Neuronal stem cell (in vitro differentiated cells): ENCODE measurements at regions not wholly inside any gene's neighbourhood (a gene's known extent, or its start where the extent isn't known, plus 50 kb on each side); places are given as distances from the start of the nearest gene placed in this dataset.

Experiments used
- DNase-seq: peaks from one replicate; pipeline ENCODE4 v3.0.0-alpha.2; 2013; ENCODE audit warnings: low spot score
- H2AFZ ChIP-seq: one replicate; pipeline ENCODE4 v1.6.1; 2013; ENCODE audit warnings: mild to moderate bottlenecking, low read length, inconsistent platforms
- H2AK5ac ChIP-seq: 2 replicates; pipeline ENCODE4 v1.6.1; 2013; ENCODE audit warnings: low read depth, mild to moderate bottlenecking, inconsistent platforms, low read length, moderate library complexity, mixed read lengths
- H2BK120ac ChIP-seq: 2 replicates; pipeline ENCODE4 v1.6.1; 2013; ENCODE audit warnings: low read depth, mild to moderate bottlenecking, inconsistent platforms, low read length, moderate library complexity, mixed read lengths
- H2BK12ac ChIP-seq: one replicate; pipeline ENCODE4 v1.6.1; 2013; ENCODE audit warnings: low read length, inconsistent platforms
- H2BK15ac ChIP-seq: 2 replicates; pipeline ENCODE4 v1.6.1; 2013; ENCODE audit warnings: mild to moderate bottlenecking, low read length, inconsistent platforms, mixed read lengths
- H2BK5ac ChIP-seq: one replicate; pipeline ENCODE4 v1.6.1; 2013; ENCODE audit warnings: inconsistent platforms, mild to moderate bottlenecking, low read length, moderate library complexity
- H3K14ac ChIP-seq: one replicate; pipeline ENCODE4 v1.6.1; 2013; ENCODE audit warnings: low read length, inconsistent platforms
- H3K18ac ChIP-seq: 2 replicates; pipeline ENCODE4 v1.6.1; 2013; ENCODE audit warnings: low read length, inconsistent platforms
- H3K23ac ChIP-seq: 2 replicates; pipeline ENCODE4 v1.6.1; 2013; ENCODE audit warnings: low read depth, mild to moderate bottlenecking, mixed read lengths, low read length, inconsistent platforms; ENCODE audit not compliant: poor library complexity
- H3K27ac ChIP-seq: replicated peaks from 3 replicates; pipeline ENCODE4 v1.5.1; 2013; ENCODE audit warnings: low read length, inconsistent platforms
- H3K27me3 ChIP-seq, 3 experiments: 2 replicates each; pipeline ENCODE4 v1.6.1; 2013; ENCODE audit warnings: low read length in 3 of 3, mild to moderate bottlenecking in 2 of 3, inconsistent platforms in 1 of 3, low read depth in 1 of 3, mixed read lengths in 1 of 3, moderate library complexity in 1 of 3; ENCODE audit not compliant: control insufficient read depth in 3 of 3, insufficient read depth in 3 of 3
- H3K36me3 ChIP-seq, 2 donors: replicated peaks in 1 of 2; 2 replicates each; pipeline ENCODE4 v1.6.1; 2013; ENCODE audit warnings: low read length in 2 of 2; ENCODE audit not compliant: control insufficient read depth in 2 of 2, insufficient read depth in 2 of 2
- H3K4ac ChIP-seq: 2 replicates; pipeline ENCODE4 v1.6.1; 2013; ENCODE audit warnings: inconsistent platforms, mild to moderate bottlenecking, low read length, moderate library complexity
- H3K4me1 ChIP-seq, 2 donors: 1 replicate in 1 of 2; 2 replicates in 1 of 2; pipeline ENCODE4 v1.6.1; 2013; ENCODE audit warnings: low read length in 2 of 2, low read depth in 1 of 2; ENCODE audit not compliant: control insufficient read depth in 2 of 2, insufficient read depth in 1 of 2
- H3K4me2 ChIP-seq: one replicate; pipeline ENCODE4 v1.6.1; 2013; ENCODE audit warnings: mild to moderate bottlenecking, low read length, inconsistent platforms; ENCODE audit not compliant: insufficient read depth, poor library complexity, severe bottlenecking
- H3K4me3 ChIP-seq, 2 donors: 2 replicates each; pipeline ENCODE4 v1.5.1; 2013; ENCODE audit warnings: low read length in 2 of 2, mild to moderate bottlenecking in 2 of 2, inconsistent platforms in 1 of 2, moderate library complexity in 1 of 2
- H3K79me1 ChIP-seq: one replicate; pipeline ENCODE4 v1.6.1; 2013; ENCODE audit warnings: low read depth, mild to moderate bottlenecking, inconsistent platforms, low read length, moderate library complexity
- H3K9ac ChIP-seq: one replicate; pipeline ENCODE4 v1.6.1; 2013; ENCODE audit warnings: mild to moderate bottlenecking, low read depth, low read length, inconsistent platforms; ENCODE audit not compliant: poor library complexity
- H3K9me3 ChIP-seq, 2 donors: replicated peaks in 1 of 2; 2 replicates each; pipeline versions ENCODE3 to v1.6.1; 2013; ENCODE audit warnings: low read length in 2 of 2, mild to moderate bottlenecking in 2 of 2, inconsistent platforms in 1 of 2, low read depth in 1 of 2, mixed read lengths in 1 of 2, moderate library complexity in 1 of 2; ENCODE audit not compliant: control insufficient read depth in 2 of 2, insufficient read depth in 1 of 2
- H4K8ac ChIP-seq: one replicate; pipeline ENCODE4 v1.6.1; 2013; ENCODE audit warnings: low read depth, mild to moderate bottlenecking, inconsistent platforms, low read length, moderate library complexity
- H4K91ac ChIP-seq: one replicate; pipeline ENCODE4 v1.6.1; 2013; ENCODE audit warnings: low read length, low read depth, mild to moderate bottlenecking, inconsistent platforms; ENCODE audit not compliant: poor library complexity
- WGBS, 2 donors: extraction: QIAGEN DNeasy Blood & Tissue Kit; methylation state at CpG; one replicate each; pipeline ENCODE4 v1.1.7; 2013; ENCODE audit warnings: missing lambda C conversion rate in 2 of 2, mixed read lengths in 1 of 2; ENCODE audit not compliant: insufficient read length in 2 of 2, insufficient replicate concordance in 1 of 2; ENCODE audit errors: extremely low coverage in 2 of 2; 5-methylcytosine and 5-hydroxymethylcytosine counted together

GRCh38 chrX:78574306-78574705 is 84.8 kb downstream of the RTL3 start:
- DNase-seq: no peak
- Histone ChIP-seq H2BK15ac (no peak overlapping the region), H2AFZ (no peak overlapping the region), H3K9me3 (no peaks in the 10 kb centered on the region), H4K91ac (no peak overlapping the region), H3K9ac (no peak overlapping the region), H3K14ac (no peak overlapping the region), H2BK5ac (no peak overlapping the region), H3K27ac (no peak overlapping the region), H4K8ac (no peak overlapping the region), H3K4me2 (no peak overlapping the region), H3K79me1 (no peaks in the 10 kb centered on the region), H3K4ac (no peak overlapping the region), H3K4me3 (no peak overlapping the region), H3K23ac (no peak overlapping the region), H2AK5ac (no peak overlapping the region), H2BK12ac (no peak overlapping the region), H3K36me3 (no peaks in the 10 kb centered on the region), H3K4me1 (no peaks in the 10 kb centered on the region), H3K27me3 (no peaks in the 10 kb centered on the region), H3K18ac (no peak overlapping the region), H2BK120ac (no peak overlapping the region)
- WGBS, 2 donors: no CpG with 5 or more reads among the region's 3 CpGs

- H2BK120ac ChIP-seq: no peak overlapping the region
These were observed 85.5 kb downstream of the RTL3 start for GRCh38 chrX:78573630-78574029.

DNA sequence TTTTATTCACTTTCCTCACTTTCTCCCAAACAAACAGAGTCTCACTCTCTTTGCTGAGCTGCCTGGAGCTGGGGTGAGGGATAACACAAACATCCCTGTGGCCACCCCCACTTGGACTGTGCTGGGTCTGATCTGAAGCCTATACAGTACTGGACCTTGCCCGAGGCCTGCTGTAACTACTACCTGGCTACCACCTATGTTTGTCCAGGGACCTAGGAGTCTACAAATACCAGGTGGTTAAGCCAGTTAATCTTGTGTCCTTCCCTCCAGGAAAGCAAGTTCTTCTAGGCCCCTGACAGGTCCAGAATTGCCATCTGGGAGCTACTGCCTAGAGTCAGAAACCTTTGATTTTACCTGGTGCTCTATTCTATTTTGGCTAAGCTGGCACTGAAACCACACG is 87.3 kb downstream of the RTL3 start:
- no CpG with 5 or more reads among the region's 2 CpGs for WGBS, 2 donors

More at GRCh38 chrX:78573630-78574029, 85.5 kb downstream of the RTL3 start:
- no peak overlapping the region for H2AK5ac ChIP-seq
- no peak overlapping the region for H4K8ac ChIP-seq
- H3K4me2 ChIP-seq: no peak overlapping the region
- H3K4me3 ChIP-seq: no peak overlapping the region
- no peak overlapping the region for H3K9ac ChIP-seq
- H3K27ac ChIP-seq: no peak overlapping the region
- no peak overlapping the region for H2BK5ac ChIP-seq
- H4K91ac ChIP-seq: no peak overlapping the region
- no peak overlapping the region for H3K4ac ChIP-seq
- H3K9me3 ChIP-seq: no peaks in the 10 kb centered on the region
- H3K27me3 ChIP-seq: no peaks in the 10 kb centered on the region
- H2BK12ac ChIP-seq: no peak overlapping the region
- DNase-seq: no peak
- no peaks in the 10 kb centered on the region for H3K4me1 ChIP-seq
- no peak overlapping the region for H3K23ac ChIP-seq
- H3K79me1 ChIP-seq: no peaks in the 10 kb centered on the region
- WGBS, 2 donors: no CpG with 5 or more reads among the region's 2 CpGs
- no peak overlapping the region for H3K18ac ChIP-seq
- H3K14ac ChIP-seq: no peak overlapping the region
- H2BK15ac ChIP-seq: no peak overlapping the region
- no peak overlapping the region for H2AFZ ChIP-seq
- no peaks in the 10 kb centered on the region for H3K36me3 ChIP-seq

DNA sequence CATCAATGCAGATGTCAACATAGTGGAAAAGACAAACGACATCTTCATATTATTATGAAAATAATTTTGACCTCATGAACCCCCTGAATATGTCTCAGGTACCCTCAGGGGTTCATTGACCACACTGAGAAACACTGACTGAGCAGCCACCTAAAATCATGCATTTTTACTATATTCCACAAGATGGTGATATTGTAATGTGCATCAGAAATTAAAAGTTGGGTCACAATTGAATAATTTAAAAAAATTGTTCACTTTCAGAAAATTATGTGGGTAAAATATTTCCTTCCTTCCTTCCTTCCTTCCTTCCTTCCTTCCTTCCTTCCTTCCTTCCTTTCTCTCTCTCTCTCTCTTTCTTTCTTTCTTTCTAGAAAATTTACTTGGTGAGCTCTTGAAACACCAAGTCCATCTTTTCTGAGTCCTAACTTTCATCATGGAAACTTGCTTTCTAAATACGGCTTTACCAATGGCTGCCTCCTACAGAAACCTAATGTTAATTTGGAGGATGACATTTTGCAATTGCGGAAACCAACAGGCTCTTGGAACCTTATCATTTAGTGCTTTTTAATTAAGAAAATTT is 103.6 kb downstream of the RTL3 start:
- no peaks in the 10 kb centered on the region for H3K4me1 ChIP-seq
- no peak overlapping the region for H4K91ac ChIP-seq
- H3K4ac ChIP-seq: no peak overlapping the region
- no peak overlapping the region for H3K14ac ChIP-seq
- H2BK12ac ChIP-seq: no peak overlapping the region
- no peak overlapping the region for H3K18ac ChIP-seq
- H3K4me3 ChIP-seq: no peak overlapping the region
- no peaks in the 10 kb centered on the region for H3K79me1 ChIP-seq
- H2BK5ac ChIP-seq: no peak overlapping the region
- no peak overlapping the region for H2BK15ac ChIP-seq
- no peak overlapping the region for H2AFZ ChIP-seq
- H3K23ac ChIP-seq: no peak overlapping the region
- WGBS, 2 donors: no CpG with 5 or more reads among the region's 3 CpGs
- H3K27me3 ChIP-seq: no peaks in the 10 kb centered on the region
- no peaks in the 10 kb centered on the region for H3K9me3 ChIP-seq
- H3K27ac ChIP-seq: no peak overlapping the region
- H3K36me3 ChIP-seq: no peaks in the 10 kb centered on the region
- DNase-seq: no peak
- no peak overlapping the region for H3K9ac ChIP-seq
- H2AK5ac ChIP-seq: no peak overlapping the region
- H4K8ac ChIP-seq: no peak overlapping the region
- no peak overlapping the region for H2BK120ac ChIP-seq
- H3K4me2 ChIP-seq: no peak overlapping the region

More for the DNA sequence above, 87.3 kb downstream of the RTL3 start:
- H3K4me2 ChIP-seq: no peak overlapping the region
- H3K4ac ChIP-seq: no peak overlapping the region
- H3K27me3 ChIP-seq: no peaks in the 10 kb centered on the region
- H2AFZ ChIP-seq: no peak overlapping the region
- no peak overlapping the region for H3K9ac ChIP-seq
- DNase-seq: no peak
- no peak overlapping the region for H2AK5ac ChIP-seq
- H2BK5ac ChIP-seq: no peak overlapping the region
- no peak overlapping the region for H3K18ac ChIP-seq
- no peak overlapping the region for H2BK120ac ChIP-seq
- no peak overlapping the region for H2BK15ac ChIP-seq
- no peak overlapping the region for H3K4me3 ChIP-seq
- H3K23ac ChIP-seq: no peak overlapping the region
- H3K79me1 ChIP-seq: no peaks in the 10 kb centered on the region
- no peak overlapping the region for H4K8ac ChIP-seq
- no peak overlapping the region for H4K91ac ChIP-seq
- no peaks in the 10 kb centered on the region for H3K36me3 ChIP-seq
- H2BK12ac ChIP-seq: no peak overlapping the region
- no peaks in the 10 kb centered on the region for H3K9me3 ChIP-seq
- H3K14ac ChIP-seq: no peak overlapping the region
- no peak overlapping the region for H3K27ac ChIP-seq
- H3K4me1 ChIP-seq: no peaks in the 10 kb centered on the region
